ENCODE measurements at regions not wholly inside any gene's neighbourhood (a gene's known extent, or its start where the extent isn't known, plus 50 kb on each side); places are given as distances from the start of the nearest gene placed in this dataset.
"Not testable (repeated sequence)": the region's sequence is repeated elsewhere in the genome, so short reads cannot be mapped to it uniquely, and the experiment has no call there.

GRCh38 chr5:103858367-103858766 lies 295.8 kb upstream of the NUDT12 start:
- not testable (repeated sequence) for TF ChIP-seq CTCF, POLR2A (IDR thresholded peaks at IDR 0.05)

All from stomach (tissue), 4 donors.